ENCODE measurements at regions not wholly inside any gene's neighbourhood (a gene's known extent, or its start where the extent isn't known, plus 50 kb on each side); places are given as distances from the start of the nearest gene placed in this dataset.

GRCh38 chr4:1495416-1496115 lies 89.3 kb upstream of the NKX1-1 start (continued):
- TF ChIP-seq ZBTB40 (IDR thresholded peaks at IDR 0.05): no peak
- TF ChIP-seq ZBTB40 (CRISPR knock-in tag; IDR thresholded peaks at IDR 0.05): no peak
- TF ChIP-seq SETDB1 (IDR thresholded peaks at IDR 0.05; ENCODE audit: low read length): no peak
- TF ChIP-seq MECOM (CRISPR knock-in tag; IDR thresholded peaks at IDR 0.05): no peak
- no peak for TF ChIP-seq EGR1 (conservative IDR thresholded peaks at IDR 0.05)
- TF ChIP-seq SNIP1 (IDR thresholded peaks at IDR 0.05; ENCODE audit: low read depth): no peak
- no peak for TF ChIP-seq FOXK1 (CRISPR knock-in tag; IDR thresholded peaks at IDR 0.05; ENCODE audit: borderline replicate concordance)
- TF ChIP-seq IRF2 (CRISPR knock-in tag; IDR thresholded peaks at IDR 0.05): no peak

Data from K562 (cell line).